ENCODE measurements at regions not wholly inside any gene's neighbourhood (a gene's known extent, or its start where the extent isn't known, plus 50 kb on each side); places are given as distances from the start of the nearest gene placed in this dataset.

DNA sequence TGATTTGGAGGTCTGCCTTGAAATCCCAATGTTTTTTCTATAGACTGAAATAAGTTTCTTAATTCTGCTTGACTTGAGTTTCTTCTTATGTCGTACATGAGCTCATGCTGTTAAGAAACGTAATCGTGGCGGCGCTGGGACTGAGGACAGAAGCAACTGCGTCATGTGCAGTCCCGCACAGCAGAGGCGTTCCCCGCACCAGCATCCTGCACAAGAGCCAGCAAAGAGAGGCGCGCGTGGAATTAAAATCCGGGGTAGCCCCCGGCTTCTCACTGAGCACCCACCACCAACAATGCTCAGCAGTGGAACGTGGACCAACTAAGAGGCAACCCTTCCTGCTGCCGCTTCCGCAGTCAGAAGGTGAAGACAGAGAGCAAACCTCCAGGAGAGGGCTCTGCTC lies 496.2 kb upstream of the ADAMTS16 start:
- TF ChIP-seq TAF1 (IDR thresholded peaks at IDR 0.05; ENCODE audit: borderline replicate concordance, insufficient read depth, low read length): no peak
- TF ChIP-seq POLR2AphosphoS5 (IDR thresholded peaks at IDR 0.05; ENCODE audit: low read depth, low read length): no peak
- TF ChIP-seq, protein P1, sequence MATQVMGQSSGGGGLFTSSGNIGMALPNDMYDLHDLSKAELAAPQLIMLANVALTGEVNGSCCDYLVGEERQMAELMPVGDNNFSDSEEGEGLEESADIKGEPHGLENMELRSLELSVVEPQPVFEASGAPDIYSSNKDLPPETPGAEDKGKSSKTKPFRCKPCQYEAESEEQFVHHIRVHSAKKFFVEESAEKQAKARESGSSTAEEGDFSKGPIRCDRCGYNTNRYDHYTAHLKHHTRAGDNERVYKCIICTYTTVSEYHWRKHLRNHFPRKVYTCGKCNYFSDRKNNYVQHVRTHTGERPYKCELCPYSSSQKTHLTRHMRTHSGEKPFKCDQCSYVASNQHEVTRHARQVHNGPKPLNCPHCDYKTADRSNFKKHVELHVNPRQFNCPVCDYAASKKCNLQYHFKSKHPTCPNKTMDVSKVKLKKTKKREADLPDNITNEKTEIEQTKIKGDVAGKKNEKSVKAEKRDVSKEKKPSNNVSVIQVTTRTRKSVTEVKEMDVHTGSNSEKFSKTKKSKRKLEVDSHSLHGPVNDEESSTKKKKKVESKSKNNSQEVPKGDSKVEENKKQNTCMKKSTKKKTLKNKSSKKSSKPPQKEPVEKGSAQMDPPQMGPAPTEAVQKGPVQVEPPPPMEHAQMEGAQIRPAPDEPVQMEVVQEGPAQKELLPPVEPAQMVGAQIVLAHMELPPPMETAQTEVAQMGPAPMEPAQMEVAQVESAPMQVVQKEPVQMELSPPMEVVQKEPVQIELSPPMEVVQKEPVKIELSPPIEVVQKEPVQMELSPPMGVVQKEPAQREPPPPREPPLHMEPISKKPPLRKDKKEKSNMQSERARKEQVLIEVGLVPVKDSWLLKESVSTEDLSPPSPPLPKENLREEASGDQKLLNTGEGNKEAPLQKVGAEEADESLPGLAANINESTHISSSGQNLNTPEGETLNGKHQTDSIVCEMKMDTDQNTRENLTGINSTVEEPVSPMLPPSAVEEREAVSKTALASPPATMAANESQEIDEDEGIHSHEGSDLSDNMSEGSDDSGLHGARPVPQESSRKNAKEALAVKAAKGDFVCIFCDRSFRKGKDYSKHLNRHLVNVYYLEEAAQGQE (IDR thresholded peaks at IDR 0.05; ENCODE audit: insufficient read depth in 1 of 2, low read depth in 2 of 2, low read length in 2 of 2): no peak
- TF ChIP-seq SIN3A (IDR thresholded peaks at IDR 0.05; ENCODE audit: borderline replicate concordance, insufficient read depth, low read length): no peak

All from PFSK-1 (cell line).